Activated CD8-positive, alpha-beta T cell treated with anti-CD3 and anti-CD28 coated beads for 36 hours (primary cell): ENCODE measurements at regions not wholly inside any gene's neighbourhood (a gene's known extent, or its start where the extent isn't known, plus 50 kb on each side); places are given as distances from the start of the nearest gene placed in this dataset.

Source experiments
- ATAC-seq: fragments of 200-7000 bp; cut with Tn5 transposase; one replicate; pipeline ENCODE4 v1.10.0; 2021; ENCODE audit warnings: mild to moderate bottlenecking, moderate library complexity
- CTCF ChIA-PET: fragments of 350-600 bp; sonication (Branson Sonifier 250); formaldehyde crosslinking; loops from one replicate; lab custom pipeline; 2021; ENCODE audit warnings: antibody characterized with exemption; lab: Charles Lee
- POLR2A ChIA-PET: fragments of 350-600 bp; sonication (Branson Sonifier 250); formaldehyde crosslinking; loops from one replicate; lab custom pipeline; 2021; ENCODE audit warnings: antibody characterized with exemption; lab: Charles Lee
- DNase-seq: peaks from one replicate; pipeline ENCODE4 v3.0.0-alpha.2; 2020
- H3K27ac Mint-ChIP-seq: one replicate; pipeline ENCODE4 v1.8.0; 2021; ENCODE audit warnings: mild to moderate bottlenecking, mixed read lengths
- H3K27me3 Mint-ChIP-seq: one replicate; pipeline ENCODE4 v1.8.0; 2021; ENCODE audit warnings: mixed read lengths
- H3K36me3 Mint-ChIP-seq: one replicate; pipeline ENCODE4 v1.8.0; 2021; ENCODE audit warnings: low read depth, mixed read lengths
- H3K4me1 Mint-ChIP-seq: one replicate; pipeline ENCODE4 v1.8.0; 2021; ENCODE audit warnings: low read depth, mixed read lengths
- H3K4me3 Mint-ChIP-seq: one replicate; pipeline ENCODE4 v1.8.0; 2021; ENCODE audit warnings: mild to moderate bottlenecking, moderate library complexity, mixed read lengths
- H3K9me3 Mint-ChIP-seq: one replicate; pipeline ENCODE4 v1.8.0; 2021; ENCODE audit warnings: mixed read lengths
- CTCF ChIP-seq: fragments of 200-600 bp; IDR thresholded peaks from one replicate; pipeline ENCODE4 v1.8.0; 2022; ENCODE audit warnings: antibody characterized with exemption, mild to moderate bottlenecking
- intact Hi-C: fragments of 100-400 bp; cut with micrococcal nuclease; formaldehyde crosslinking; loops from one replicate; pipeline ENCODE4 v1.10.0; 2022

GRCh38 chr2:189287363-189287762 lies 107.8 kb upstream of the COL5A2 start:
- H3K27ac Mint-ChIP-seq, result peak overlapping the region; percentile 72
- intact Hi-C loops, result loop anchor here (5.0 kb wide), 3 partner anchors 125 to 170 kb away; no protein-coding TSS in a partner anchor
- POLR2A ChIA-PET, result interaction anchor here (0.6 kb wide), 1 partner anchor 498 kb away, joined by 3 read pairs; no protein-coding TSS in a partner anchor

GRCh38 chr2:189287982-189288521 lies 108.5 kb upstream of the COL5A2 start:
- DNase-seq, result no peak
- POLR2A ChIA-PET, result interaction anchor here (0.6 kb wide), 1 partner anchor 497 kb away, joined by 3 read pairs; no protein-coding TSS in a partner anchor
- CTCF ChIA-PET, result interaction anchor here (0.7 to 3.7 kb wide), 9 partner anchors 16 to 764 kb away, joined by 3 to 35 read pairs (median 9); no protein-coding TSS in a partner anchor
- peak; percentile 65 for ATAC-seq
- no peaks in the 10 kb centered on the region for H3K27me3 Mint-ChIP-seq
- H3K27ac Mint-ChIP-seq, result peak overlapping the region; percentile 75
- peaks cover 62% of the 10 kb centered on the region for H3K4me1 Mint-ChIP-seq
- TF ChIP-seq CTCF, result peak; percentile 42
- peaks cover 7% of the 10 kb centered on the region for H3K9me3 Mint-ChIP-seq
- H3K4me3 Mint-ChIP-seq, result no peak overlapping the region
- intact Hi-C loops, result loop anchor here (5.0 kb wide), 3 partner anchors 124 to 171 kb away; no protein-coding TSS in a partner anchor
- peaks cover 23% of the 10 kb centered on the region for H3K36me3 Mint-ChIP-seq

More at GRCh38 chr2:189287363-189287762, 107.8 kb upstream of the COL5A2 start:
- DNase-seq (no peak), ATAC-seq (no peak)
- Mint-ChIP-seq H3K27me3 (no peaks in the 10 kb centered on the region), H3K4me3 (no peak overlapping the region), H3K4me1 (peaks cover 62% of the 10 kb centered on the region), H3K36me3 (peaks cover 18% of the 10 kb centered on the region), H3K9me3 (peaks cover 7% of the 10 kb centered on the region)
- no peak for TF ChIP-seq CTCF
- CTCF ChIA-PET, result interaction anchor here (0.7 to 3.7 kb wide), 9 partner anchors 17 to 763 kb away, joined by 3 to 35 read pairs (median 9); no protein-coding TSS in a partner anchor

- no peaks in the 10 kb centered on the region for H3K27me3 Mint-ChIP-seq
- peak overlapping the region; percentile 87 for H3K27ac Mint-ChIP-seq
- H3K9me3 Mint-ChIP-seq, result peaks cover 9% of the 10 kb centered on the region
- peaks cover 28% of the 10 kb centered on the region for H3K36me3 Mint-ChIP-seq
- H3K4me3 Mint-ChIP-seq, result peak overlapping the region; percentile 21
- ChIA-PET CTCF (interaction anchor here (1.0 to 1.6 kb wide), 2 partner anchors 148 to 198 kb away, joined by 3 to 10 read pairs; no protein-coding TSS in a partner anchor), POLR2A (interaction anchor here (0.6 to 0.8 kb wide), 2 partner anchors 12 to 15 kb away, joined by 3 read pairs; no protein-coding TSS in a partner anchor)
- DNase-seq (no peak), ATAC-seq (peak; percentile 56)
- TF ChIP-seq CTCF, result no peak
- peaks cover 55% of the 10 kb centered on the region for H3K4me1 Mint-ChIP-seq
- intact Hi-C loops, result no loop called here
Observed at GRCh38 chr2:189291460-189291859, 111.9 kb upstream of the COL5A2 start.

GRCh38 chr2:189293164-189293563 lies 113.6 kb upstream of the COL5A2 start:
- CTCF ChIA-PET, result no interaction called here
- ATAC-seq (no peak), DNase-seq (no peak)
- POLR2A ChIA-PET, result no interaction called here
- Mint-ChIP-seq H3K36me3 (peaks cover 28% of the 10 kb centered on the region), H3K4me3 (no peak overlapping the region), H3K4me1 (peaks cover 58% of the 10 kb centered on the region), H3K27me3 (no peaks in the 10 kb centered on the region), H3K9me3 (peaks cover 9% of the 10 kb centered on the region), H3K27ac (peak overlapping the region; percentile 87)
- no peak for TF ChIP-seq CTCF
- intact Hi-C loops, result no loop called here

GRCh38 chr2:189297446-189297845 lies 117.9 kb upstream of the COL5A2 start:
- intact Hi-C loops, result no loop called here
- H3K4me3 Mint-ChIP-seq, result peak overlapping the region; percentile 7
- CTCF ChIA-PET, result no interaction called here
- H3K9me3 Mint-ChIP-seq, result peaks cover 2% of the 10 kb centered on the region
- no peak for TF ChIP-seq CTCF
- peaks cover 19% of the 10 kb centered on the region for H3K36me3 Mint-ChIP-seq
- POLR2A ChIA-PET, result interaction anchor here (1.2 kb wide), 1 partner anchor 18 kb away, joined by 3 read pairs; no protein-coding TSS in a partner anchor
- DNase-seq, result no peak
- peak; percentile 47 for ATAC-seq
- H3K4me1 Mint-ChIP-seq, result peaks cover 71% of the 10 kb centered on the region
- peak overlapping the region; percentile 89 for H3K27ac Mint-ChIP-seq
- H3K27me3 Mint-ChIP-seq, result no peaks in the 10 kb centered on the region
